ENCODE measurements at regions not wholly inside any gene's neighbourhood (a gene's known extent, or its start where the extent isn't known, plus 50 kb on each side); places are given as distances from the start of the nearest gene placed in this dataset.

- TF ChIP-seq EZH2 (IDR thresholded peaks at IDR 0.05; ENCODE audit: borderline replicate concordance) = no peak
- TF ChIP-seq, protein P1, sequence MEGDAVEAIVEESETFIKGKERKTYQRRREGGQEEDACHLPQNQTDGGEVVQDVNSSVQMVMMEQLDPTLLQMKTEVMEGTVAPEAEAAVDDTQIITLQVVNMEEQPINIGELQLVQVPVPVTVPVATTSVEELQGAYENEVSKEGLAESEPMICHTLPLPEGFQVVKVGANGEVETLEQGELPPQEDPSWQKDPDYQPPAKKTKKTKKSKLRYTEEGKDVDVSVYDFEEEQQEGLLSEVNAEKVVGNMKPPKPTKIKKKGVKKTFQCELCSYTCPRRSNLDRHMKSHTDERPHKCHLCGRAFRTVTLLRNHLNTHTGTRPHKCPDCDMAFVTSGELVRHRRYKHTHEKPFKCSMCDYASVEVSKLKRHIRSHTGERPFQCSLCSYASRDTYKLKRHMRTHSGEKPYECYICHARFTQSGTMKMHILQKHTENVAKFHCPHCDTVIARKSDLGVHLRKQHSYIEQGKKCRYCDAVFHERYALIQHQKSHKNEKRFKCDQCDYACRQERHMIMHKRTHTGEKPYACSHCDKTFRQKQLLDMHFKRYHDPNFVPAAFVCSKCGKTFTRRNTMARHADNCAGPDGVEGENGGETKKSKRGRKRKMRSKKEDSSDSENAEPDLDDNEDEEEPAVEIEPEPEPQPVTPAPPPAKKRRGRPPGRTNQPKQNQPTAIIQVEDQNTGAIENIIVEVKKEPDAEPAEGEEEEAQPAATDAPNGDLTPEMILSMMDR (IDR thresholded peaks at IDR 0.05; ENCODE audit: poor library complexity) = no peak
- no peak for TF ChIP-seq EZH2phosphoT487 (IDR thresholded peaks at IDR 0.05; ENCODE audit: low read depth, severe bottlenecking, unreplicated experiment)
These were observed 248.3 kb upstream of the CIBAR2 start for GRCh38 chr16:85360323-85361277.

All from hepatocyte (in vitro differentiated cells).